Testis (tissue), 2 donors: ENCODE measurements at regions not wholly inside any gene's neighbourhood (a gene's known extent, or its start where the extent isn't known, plus 50 kb on each side); places are given as distances from the start of the nearest gene placed in this dataset.

ENCODE experiments used
- CTCF ChIP-seq, 3 experiments: fragments of 450-650 bp in 2 of 3; fragments of 200-600 bp in 1 of 3; sonication (generic) in 1 of 3; IDR thresholded peaks; one replicate each; pipeline ENCODE4 v1.5.1; 2016 to 2019; ENCODE audit warnings: antibody characterized with exemption in 3 of 3, mild to moderate bottlenecking in 2 of 3, moderate library complexity in 1 of 3
- POLR2A ChIP-seq: fragments of 450-650 bp; IDR thresholded peaks from one replicate; pipeline ENCODE4 v1.6.1; 2017; ENCODE audit warnings: antibody characterized with exemption, mild to moderate bottlenecking, moderate library complexity

- TF ChIP-seq CTCF (IDR thresholded peaks at IDR 0.05) (no peak), POLR2A (no peak)
Measured at GRCh38 chr14:40009771-40010170, 577.5 kb upstream of the FBXO33 start.
